ENCODE measurements at regions not wholly inside any gene's neighbourhood (a gene's known extent, or its start where the extent isn't known, plus 50 kb on each side); places are given as distances from the start of the nearest gene placed in this dataset.

GRCh38 chr22:48084729-48085050, 1322.2 kb downstream of the TBC1D22A start:
- Mint-ChIP-seq H3K4me3 (peak overlapping the region in 4 of 7 donors; percentile 45 to 65 (median 60)), H3K4me1 (peaks cover 25 to 28% (median 26%) of the 10 kb centered on the region in 3 donors), H3K27me3 (peaks cover 11 to 18% of the 10 kb centered on the region in 2 donors), H3K36me3 (no peaks in the 10 kb centered on the region), H3K27ac (peak overlapping the region in 2 of 8 donors; percentile 12 to 50), H3K9me3 (no peaks in the 10 kb centered on the region)
- ChIA-PET CTCF (no interaction called here), POLR2A (no interaction called here)
- H3K4me1 ChIP-seq (ENCODE audit: insufficient read depth, low read length), result peaks cover 17% of the 10 kb centered on the region
- H3K9me3 ChIP-seq (ENCODE audit: low read length), result no peaks in the 10 kb centered on the region
- H3K27me3 ChIP-seq (ENCODE audit: insufficient read depth, low read length, poor library complexity, severe bottlenecking), result peaks cover 6% of the 10 kb centered on the region
- H3K4me3 ChIP-seq (ENCODE audit: low read length), result no peak overlapping the region
- H3K36me3 ChIP-seq (ENCODE audit: insufficient read depth, low read length), result no peaks in the 10 kb centered on the region
- no peak for DNase-seq
- no peak overlapping the region for H3K27ac ChIP-seq (ENCODE audit: low read depth, low read length)

DNA sequence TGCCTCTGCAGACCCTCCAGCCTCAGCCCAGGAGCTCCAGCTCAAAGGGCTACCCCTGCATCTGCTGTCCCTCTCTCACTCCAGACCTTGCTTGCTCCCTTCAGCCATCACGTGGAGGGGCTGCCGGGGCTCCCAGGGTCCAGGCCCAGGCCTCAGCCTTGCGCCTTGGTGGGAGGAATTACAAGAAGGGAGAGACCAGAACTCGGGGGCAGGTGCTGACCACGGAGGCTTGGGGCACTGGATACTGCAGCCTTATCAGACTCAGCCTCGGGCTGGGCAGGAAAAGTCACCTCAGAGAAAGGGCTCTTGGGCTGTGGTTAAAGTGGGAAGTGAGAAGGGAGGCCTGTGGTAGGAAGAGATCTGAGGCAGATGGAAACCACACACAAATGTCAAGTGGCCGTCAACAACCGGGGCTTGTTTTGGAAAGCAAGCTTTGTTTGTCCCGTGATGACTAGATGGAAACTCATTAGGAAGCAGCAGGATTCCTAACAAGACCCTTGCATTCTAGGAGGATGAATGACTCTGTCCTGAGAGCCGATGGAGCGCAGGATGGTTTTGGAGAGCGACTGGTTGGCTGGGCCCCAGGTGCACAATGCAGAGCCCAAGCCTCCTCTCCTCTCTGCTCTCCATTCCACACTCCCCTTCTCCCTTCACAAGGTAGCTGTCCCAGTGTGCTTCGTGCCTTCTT, 1321.7 kb downstream of the TBC1D22A start:
- peaks cover 30 to 33% (median 31%) of the 10 kb centered on the region in 3 donors for H3K4me1 Mint-ChIP-seq
- peak overlapping the region in 5 of 7 donors; percentile 43 to 65 (median 60) for H3K4me3 Mint-ChIP-seq
- H3K4me1 ChIP-seq (ENCODE audit: insufficient read depth, low read length), result peaks cover 19% of the 10 kb centered on the region
- H3K27me3 ChIP-seq (ENCODE audit: insufficient read depth, low read length, poor library complexity, severe bottlenecking), result peaks cover 6% of the 10 kb centered on the region
- H3K27me3 Mint-ChIP-seq, result peaks cover 11 to 21% of the 10 kb centered on the region in 2 donors
- peak overlapping the region in 4 of 8 donors; percentile 2 to 86 (median 31) for H3K27ac Mint-ChIP-seq
- ChIA-PET POLR2A (no interaction called here), CTCF (no interaction called here)
- no peaks in the 10 kb centered on the region for H3K9me3 ChIP-seq (ENCODE audit: low read length)
- no peak overlapping the region for H3K4me3 ChIP-seq (ENCODE audit: low read length)
- no peaks in the 10 kb centered on the region for H3K36me3 ChIP-seq (ENCODE audit: insufficient read depth, low read length)
- H3K27ac ChIP-seq (ENCODE audit: low read depth, low read length), result no peak overlapping the region
- H3K36me3 Mint-ChIP-seq, result no peaks in the 10 kb centered on the region
- H3K9me3 Mint-ChIP-seq, result no peaks in the 10 kb centered on the region
- DNase-seq, result peak in 1 of 5 donors; percentile 10

GRCh38 chr22:48083502-48083901, 1321.1 kb downstream of the TBC1D22A start:
- Mint-ChIP-seq H3K9me3 (no peaks in the 10 kb centered on the region), H3K36me3 (no peaks in the 10 kb centered on the region), H3K27me3 (peaks cover 11 to 26% of the 10 kb centered on the region in 2 donors), H3K4me1 (peaks cover 36 to 40% (median 38%) of the 10 kb centered on the region in 3 donors), H3K4me3 (peak overlapping the region in 1 of 7 donors; percentile 32), H3K27ac (no peak overlapping the region)
- ChIA-PET CTCF (no interaction called here), POLR2A (no interaction called here)
- no peak overlapping the region for H3K27ac ChIP-seq (ENCODE audit: low read depth, low read length)
- DNase-seq, result no peak
- H3K27me3 ChIP-seq (ENCODE audit: insufficient read depth, low read length, poor library complexity, severe bottlenecking), result peaks cover 6% of the 10 kb centered on the region
- H3K9me3 ChIP-seq (ENCODE audit: low read length), result no peaks in the 10 kb centered on the region
- no peak overlapping the region for H3K4me3 ChIP-seq (ENCODE audit: low read length)
- peaks cover 19% of the 10 kb centered on the region for H3K4me1 ChIP-seq (ENCODE audit: insufficient read depth, low read length)
- no peaks in the 10 kb centered on the region for H3K36me3 ChIP-seq (ENCODE audit: insufficient read depth, low read length)

DNA sequence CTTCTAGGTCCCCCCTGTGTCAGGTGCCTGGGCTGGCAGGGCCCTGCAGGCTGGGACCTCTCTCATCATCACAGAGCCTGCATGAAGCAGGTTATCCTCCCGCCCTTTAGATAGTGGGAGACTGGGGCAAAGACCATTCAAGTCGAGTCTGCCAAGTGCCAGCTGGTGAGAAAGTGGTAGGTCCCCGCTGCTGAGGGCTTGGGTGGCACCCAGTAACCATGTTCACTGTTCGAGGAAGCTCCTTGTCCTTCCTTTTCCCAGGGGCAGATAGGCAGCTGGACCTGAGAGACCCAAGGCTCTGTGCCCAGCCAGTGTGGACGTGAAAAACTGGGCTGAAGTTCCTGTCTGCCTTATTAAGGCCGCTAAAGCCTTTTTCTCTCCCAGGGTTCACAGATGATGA, 1319.8 kb downstream of the TBC1D22A start:
- POLR2A ChIA-PET, result no interaction called here
- Mint-ChIP-seq H3K4me3 (no peak overlapping the region), H3K36me3 (no peaks in the 10 kb centered on the region), H3K27me3 (peaks cover 17 to 36% of the 10 kb centered on the region in 2 donors), H3K4me1 (peaks cover 36 to 40% (median 38%) of the 10 kb centered on the region in 3 donors), H3K9me3 (no peaks in the 10 kb centered on the region), H3K27ac (no peak overlapping the region)
- Histone ChIP-seq H3K9me3 (ENCODE audit: low read length) (no peaks in the 10 kb centered on the region), H3K27me3 (ENCODE audit: insufficient read depth, low read length, poor library complexity, severe bottlenecking) (peaks cover 9% of the 10 kb centered on the region), H3K4me1 (ENCODE audit: insufficient read depth, low read length) (peaks cover 19% of the 10 kb centered on the region), H3K36me3 (ENCODE audit: insufficient read depth, low read length) (no peaks in the 10 kb centered on the region), H3K4me3 (ENCODE audit: low read length) (no peak overlapping the region), H3K27ac (ENCODE audit: low read depth, low read length) (no peak overlapping the region)
- no peak for DNase-seq
- CTCF ChIA-PET, result no interaction called here

DNA sequence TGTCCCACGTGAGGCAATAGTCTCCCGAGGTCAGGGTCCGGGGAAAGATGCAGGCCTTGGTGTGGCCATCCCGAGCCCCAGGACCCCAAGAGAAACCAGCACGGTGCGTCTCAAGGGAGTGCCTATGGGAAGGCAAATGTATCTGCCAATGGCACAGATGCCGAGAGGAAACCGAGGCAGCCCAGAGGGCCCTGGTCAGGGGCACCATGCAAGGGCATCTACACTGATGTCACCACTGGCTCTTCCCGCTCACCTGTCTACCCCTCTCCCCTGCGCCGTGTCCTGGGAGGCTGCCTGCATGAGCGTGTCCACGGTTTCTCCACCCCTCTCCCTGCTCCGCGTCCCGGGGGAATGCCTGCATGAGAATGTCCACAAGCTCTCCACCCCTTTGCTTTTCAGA, 1318.8 kb downstream of the TBC1D22A start:
- POLR2A ChIA-PET, result no interaction called here
- Mint-ChIP-seq H3K4me1 (peaks cover 36 to 40% (median 38%) of the 10 kb centered on the region in 3 donors), H3K36me3 (no peaks in the 10 kb centered on the region)

GRCh38 chr22:48080316-48081165, 1318.1 kb downstream of the TBC1D22A start:
- Mint-ChIP-seq H3K9me3 (no peaks in the 10 kb centered on the region), H3K4me3 (peak overlapping the region in 1 of 7 donors; percentile 3), H3K27ac (peak overlapping the region in 5 of 8 donors; percentile 3 to 91 (median 58)), H3K36me3 (no peaks in the 10 kb centered on the region), H3K4me1 (peaks cover 36 to 39% (median 38%) of the 10 kb centered on the region in 3 donors), H3K27me3 (peaks cover 15 to 50% of the 10 kb centered on the region in 2 donors)
- Histone ChIP-seq H3K4me1 (ENCODE audit: insufficient read depth, low read length) (peaks cover 19% of the 10 kb centered on the region), H3K27ac (ENCODE audit: low read depth, low read length) (no peak overlapping the region), H3K9me3 (ENCODE audit: low read length) (no peaks in the 10 kb centered on the region), H3K27me3 (ENCODE audit: insufficient read depth, low read length, poor library complexity, severe bottlenecking) (peaks cover 9% of the 10 kb centered on the region), H3K4me3 (ENCODE audit: low read length) (no peak overlapping the region), H3K36me3 (ENCODE audit: insufficient read depth, low read length) (no peaks in the 10 kb centered on the region)
- ChIA-PET POLR2A (no interaction called here), CTCF (no interaction called here)
- DNase-seq, result peak in 1 of 5 donors; percentile 10

More for the DNA sequence above, 1318.8 kb downstream of the TBC1D22A start:
- peak overlapping the region in 1 of 8 donors; percentile 33 for H3K27ac Mint-ChIP-seq
- peaks cover 13 to 45% of the 10 kb centered on the region in 2 donors for H3K27me3 Mint-ChIP-seq
- H3K4me3 Mint-ChIP-seq, result no peak overlapping the region
- Histone ChIP-seq H3K9me3 (ENCODE audit: low read length) (no peaks in the 10 kb centered on the region), H3K27me3 (ENCODE audit: insufficient read depth, low read length, poor library complexity, severe bottlenecking) (peaks cover 9% of the 10 kb centered on the region), H3K4me3 (ENCODE audit: low read length) (no peak overlapping the region), H3K36me3 (ENCODE audit: insufficient read depth, low read length) (no peaks in the 10 kb centered on the region), H3K27ac (ENCODE audit: low read depth, low read length) (no peak overlapping the region), H3K4me1 (ENCODE audit: insufficient read depth, low read length) (peaks cover 19% of the 10 kb centered on the region)
- CTCF ChIA-PET, result no interaction called here
- no peaks in the 10 kb centered on the region for H3K9me3 Mint-ChIP-seq
- DNase-seq, result no peak

GRCh38 chr22:48079505-48080290, 1317.2 kb downstream of the TBC1D22A start:
- POLR2A ChIA-PET, result no interaction called here
- Histone ChIP-seq H3K27me3 (ENCODE audit: insufficient read depth, low read length, poor library complexity, severe bottlenecking) (peaks cover 9% of the 10 kb centered on the region), H3K36me3 (ENCODE audit: insufficient read depth, low read length) (no peaks in the 10 kb centered on the region), H3K4me3 (ENCODE audit: low read length) (no peak overlapping the region), H3K4me1 (ENCODE audit: insufficient read depth, low read length) (peaks cover 19% of the 10 kb centered on the region), H3K9me3 (ENCODE audit: low read length) (no peaks in the 10 kb centered on the region), H3K27ac (ENCODE audit: low read depth, low read length) (no peak overlapping the region)
- peak overlapping the region in 5 of 7 donors; percentile 27 to 52 (median 44) for H3K4me3 Mint-ChIP-seq
- peaks cover 17 to 53% of the 10 kb centered on the region in 2 donors for H3K27me3 Mint-ChIP-seq
- no peaks in the 10 kb centered on the region for H3K9me3 Mint-ChIP-seq
- CTCF ChIA-PET, result no interaction called here
- peak overlapping the region in 4 of 8 donors; percentile 3 to 61 (median 30) for H3K27ac Mint-ChIP-seq
- peaks cover 0 to 2% (median 0%) of the 10 kb centered on the region in 3 donors for H3K36me3 Mint-ChIP-seq
- no peak for DNase-seq
- peaks cover 32 to 36% (median 35%) of the 10 kb centered on the region in 3 donors for H3K4me1 Mint-ChIP-seq

Data from CD8-positive, alpha-beta memory T cell (primary cell).